GM18951 (cell line): ENCODE measurements at regions not wholly inside any gene's neighbourhood (a gene's known extent, or its start where the extent isn't known, plus 50 kb on each side); places are given as distances from the start of the nearest gene placed in this dataset.

ENCODE experiments used
- POLR2A ChIP-seq: IDR thresholded peaks from 4 replicates; pipeline ENCODE4 v1.6.1; 2011; ENCODE audit warnings: mild to moderate bottlenecking; ENCODE audit not compliant: insufficient read length, insufficient read depth; ENCODE audit errors: extremely low read depth
- in situ Hi-C: fragments of 300-500 bp; cut with MboI; formaldehyde crosslinking; loops from one replicate; pipeline ENCODE4 v1.12.0; 2022; ENCODE audit warnings: low sequenced_read_pairs, mixed read lengths, inconsistent platforms; ENCODE audit not compliant: unreplicated experiment

DNA sequence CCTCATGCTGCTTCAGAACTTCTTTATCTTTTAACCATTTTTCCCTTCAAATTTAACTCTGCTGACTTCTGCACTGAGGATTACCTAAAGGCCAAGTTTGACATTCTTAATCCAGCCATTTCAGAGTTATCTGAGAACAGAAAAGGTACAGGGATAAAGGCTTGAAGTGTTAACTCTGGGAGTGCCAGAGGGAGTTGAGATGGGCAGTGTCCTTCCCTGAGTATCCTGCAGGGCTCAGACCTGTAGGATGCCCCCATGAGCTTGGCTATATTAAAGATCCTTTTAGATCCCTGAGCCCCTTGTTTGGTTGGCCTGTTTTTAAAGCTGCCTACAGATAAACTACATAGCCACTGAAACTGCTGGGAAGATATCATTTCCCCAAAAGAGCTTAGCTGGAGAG, 268.4 kb upstream of the KIRREL3 start:
- in situ Hi-C loops = no loop called here
- no peak for TF ChIP-seq POLR2A

- TF ChIP-seq POLR2A = no peak
- in situ Hi-C loops = no loop called here
Observed at GRCh38 chr11:127268521-127268920, 268.0 kb upstream of the KIRREL3 start.

DNA sequence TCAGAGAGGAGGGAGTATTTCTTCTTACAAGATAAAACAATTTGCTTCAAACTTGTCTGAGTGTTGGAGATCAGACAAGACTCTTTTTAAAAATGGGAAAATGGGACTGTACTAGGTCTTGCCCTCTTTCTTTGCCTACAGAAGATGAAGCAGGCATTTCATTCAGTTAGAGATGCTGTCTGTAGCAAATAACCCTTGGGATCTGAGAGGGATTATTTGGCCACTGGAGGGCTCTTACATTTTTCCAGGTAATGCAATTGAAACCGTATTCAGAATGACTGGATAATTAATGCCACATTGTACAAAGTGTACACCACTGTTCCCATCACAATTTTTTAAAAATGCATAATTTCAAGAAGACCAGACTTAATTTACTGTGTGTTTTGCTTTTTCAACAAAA, 258.5 kb upstream of the KIRREL3 start:
- TF ChIP-seq POLR2A = no peak
- in situ Hi-C loops = no loop called here

DNA sequence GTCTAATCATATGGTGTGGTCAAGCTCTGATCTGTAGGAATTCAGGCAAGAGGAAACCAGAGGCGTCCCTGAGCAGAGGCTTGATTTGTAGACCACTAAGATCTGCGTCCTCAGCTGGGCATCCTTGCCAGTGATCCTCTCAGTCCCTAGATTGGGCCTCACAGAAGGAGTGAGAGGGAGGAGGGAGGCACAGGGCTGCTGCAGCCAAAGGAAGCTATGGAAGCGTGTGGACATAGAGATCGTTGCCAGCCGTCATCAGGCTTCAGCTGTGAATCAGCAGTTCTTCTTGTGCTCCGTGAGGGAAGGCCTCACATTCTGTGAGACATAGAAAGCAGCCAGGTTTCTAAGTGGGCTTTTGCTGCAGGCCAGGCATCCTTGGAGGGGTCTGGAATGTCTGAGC, 254.6 kb upstream of the KIRREL3 start:
- TF ChIP-seq POLR2A = no peak
- in situ Hi-C loops = no loop called here

DNA sequence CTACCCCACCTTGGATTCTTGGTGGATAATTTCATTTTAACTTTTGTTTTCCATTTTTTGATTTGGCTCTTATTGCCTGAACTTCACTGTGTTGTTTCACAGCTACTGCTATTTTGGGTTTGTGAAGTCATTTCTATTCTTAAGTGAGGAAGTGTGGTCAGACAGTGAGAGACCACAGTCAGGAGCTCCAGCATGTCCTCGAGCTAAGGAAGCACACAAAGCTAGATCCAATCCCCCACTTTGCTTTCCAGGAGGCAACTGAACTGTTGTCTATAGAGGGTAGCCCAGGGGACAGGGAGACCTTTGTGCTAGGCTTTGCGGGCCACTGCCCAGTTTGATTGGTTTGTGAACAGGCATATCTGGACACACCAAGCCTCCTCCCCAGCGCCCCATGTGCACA, 251.8 kb upstream of the KIRREL3 start:
- in situ Hi-C loops = no loop called here
- no peak for TF ChIP-seq POLR2A

DNA sequence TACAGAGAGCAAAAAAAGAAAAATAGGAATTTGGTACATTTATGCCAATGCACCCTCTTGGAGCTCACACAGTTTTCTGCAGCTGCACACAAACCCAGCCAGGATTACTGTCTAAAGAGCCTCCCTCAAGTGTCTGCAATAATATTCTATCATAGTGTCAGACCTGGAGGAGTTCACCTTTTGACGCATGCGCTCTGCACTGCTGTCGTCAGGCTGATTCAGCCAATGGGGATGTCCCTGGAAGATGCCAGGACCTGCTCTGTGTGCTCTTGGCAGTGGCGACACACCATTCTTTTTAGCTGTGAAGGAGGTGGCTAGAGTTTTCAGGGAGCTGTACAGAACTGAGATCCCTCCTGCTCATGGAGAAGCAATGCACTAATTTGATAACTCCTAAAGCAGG, 249.0 kb upstream of the KIRREL3 start:
- no peak for TF ChIP-seq POLR2A
- in situ Hi-C loops = no loop called here

DNA sequence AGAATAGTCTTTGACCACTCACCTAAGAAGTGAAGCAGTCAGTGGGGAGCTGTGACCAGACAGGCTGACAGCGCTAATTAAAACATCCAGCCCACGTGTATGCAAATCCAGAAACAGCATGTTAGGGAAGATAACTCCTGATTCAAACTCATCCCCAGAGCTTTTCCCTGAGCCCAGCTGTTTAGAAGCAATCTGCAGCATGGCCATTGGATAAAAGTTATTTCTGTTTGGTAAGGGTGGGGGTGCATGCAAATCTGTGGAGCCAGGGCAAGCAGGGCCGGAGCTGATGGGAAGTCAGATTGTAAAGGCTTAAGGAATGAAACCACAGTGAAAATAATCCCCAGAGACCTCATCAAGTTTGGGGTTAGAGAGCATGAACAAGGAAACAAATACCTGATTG, 247.9 kb upstream of the KIRREL3 start:
- in situ Hi-C loops = no loop called here
- no peak for TF ChIP-seq POLR2A

DNA sequence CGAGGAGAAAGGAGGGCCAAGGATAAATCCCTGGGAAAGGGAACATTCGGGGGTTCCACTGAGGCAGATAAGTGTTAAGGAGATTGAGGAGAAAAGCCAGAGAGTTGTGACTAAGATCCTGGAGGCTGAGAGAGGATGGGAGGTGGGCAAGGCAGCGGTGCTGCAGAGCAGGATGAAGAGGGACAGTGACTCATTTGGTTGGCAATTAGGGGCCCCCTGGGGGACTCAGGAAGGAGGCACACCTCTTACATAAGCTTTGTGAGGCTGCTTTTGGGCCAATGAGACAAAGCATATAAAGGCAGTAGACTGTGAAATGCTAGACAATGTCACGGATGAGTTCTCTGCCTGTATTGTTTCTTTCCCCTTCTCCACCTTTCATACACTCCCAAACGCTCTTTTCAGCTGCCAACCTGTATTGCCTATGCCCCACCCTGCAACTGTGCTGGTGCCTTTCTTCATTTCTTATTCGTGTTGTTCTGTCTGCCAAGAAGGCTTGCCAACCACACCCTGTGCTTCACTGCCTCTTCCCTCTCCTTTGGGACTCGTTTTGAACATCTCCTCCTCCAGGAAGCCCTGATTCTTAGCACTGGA, 246.8 kb upstream of the KIRREL3 start:
- no peak for TF ChIP-seq POLR2A
- in situ Hi-C loops = no loop called here

- no peak for TF ChIP-seq POLR2A
- in situ Hi-C loops = no loop called here
Observed at GRCh38 chr11:127242676-127243075, 242.1 kb upstream of the KIRREL3 start.

DNA sequence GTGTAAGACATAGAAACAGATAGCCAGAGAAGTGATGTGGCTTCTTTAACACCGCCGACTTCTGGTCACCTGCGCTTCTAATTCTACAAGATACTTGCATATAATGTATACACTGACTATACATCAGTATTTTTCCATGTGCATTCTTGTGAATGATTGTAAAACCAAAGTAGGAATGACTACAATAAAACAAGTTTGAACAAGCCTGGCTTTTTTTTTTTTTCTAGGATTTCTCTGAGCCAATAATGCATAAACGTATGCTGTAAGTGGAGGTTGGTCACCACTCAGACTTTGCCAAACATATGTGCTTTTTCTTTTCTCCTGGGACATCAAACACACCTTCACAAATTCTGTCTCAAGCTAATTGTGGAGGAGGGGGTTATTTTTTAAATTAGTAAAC, 237.8 kb upstream of the KIRREL3 start:
- in situ Hi-C loops = no loop called here
- no peak for TF ChIP-seq POLR2A

- TF ChIP-seq POLR2A = no peak
- in situ Hi-C loops = no loop called here
Observed at GRCh38 chr11:127236776-127237175, 236.2 kb upstream of the KIRREL3 start.

- in situ Hi-C loops = no loop called here
- TF ChIP-seq POLR2A = no peak
Observed at GRCh38 chr11:127233998-127234397, 233.4 kb upstream of the KIRREL3 start.

GRCh38 chr11:127230392-127230791, 229.8 kb upstream of the KIRREL3 start:
- in situ Hi-C loops = no loop called here

GRCh38 chr11:127226949-127227348, 226.4 kb upstream of the KIRREL3 start:
- in situ Hi-C loops = no loop called here

More at GRCh38 chr11:127230392-127230791, 229.8 kb upstream of the KIRREL3 start:
- no peak for TF ChIP-seq POLR2A

DNA sequence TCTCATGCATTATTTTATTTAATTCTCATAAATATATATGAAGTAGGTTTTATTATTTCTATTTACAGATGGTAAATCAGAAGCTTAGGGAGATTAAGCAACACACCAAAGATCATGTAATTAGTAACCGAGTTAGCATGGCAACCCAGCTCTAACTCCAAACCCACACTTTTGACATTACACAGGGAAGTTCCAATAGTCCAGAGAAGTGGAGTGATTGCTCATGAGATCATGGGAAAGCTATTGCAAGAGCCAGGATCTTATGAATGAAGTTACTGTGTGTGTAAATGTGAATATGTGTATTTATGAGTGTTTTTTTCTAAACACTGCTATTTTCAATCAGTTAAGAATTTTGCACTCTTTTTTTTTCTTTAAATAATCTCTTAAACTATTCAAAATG, 225.8 kb upstream of the KIRREL3 start:
- no peak for TF ChIP-seq POLR2A
- in situ Hi-C loops = no loop called here

More at GRCh38 chr11:127226949-127227348, 226.4 kb upstream of the KIRREL3 start:
- TF ChIP-seq POLR2A = no peak
